K562 (cell line): ENCODE measurements at regions not wholly inside any gene's neighbourhood (a gene's known extent, or its start where the extent isn't known, plus 50 kb on each side); places are given as distances from the start of the nearest gene placed in this dataset.

ENCODE experiments used
- ATAC-seq: fragments of 200-7000 bp; cut with Tn5 transposase; 3 replicates; pipeline ENCODE4 v1.9.1; 2020; ENCODE audit warnings: moderate library complexity
- BruUV-seq: library from RNA; stranded (reverse); fragments of 400-500 nt; replicated peaks from 2 replicates; lab custom pipeline; 2021; lab: Mats Ljungman, UMichigan
- CTCF ChIA-PET: fragments of 300-600 bp; formaldehyde crosslinking; extraction: SDS; loops from one replicate; lab custom pipeline; 2021; ENCODE audit warnings: low intra/inter-chr PET ratio; lab: Yijun Ruan, JAX
- POLR2A ChIA-PET: fragments of 300-600, 350-650 bp; sonication (Branson Sonifier 250); formaldehyde crosslinking; extraction: SDS; loops from one replicate; lab custom pipeline; 2021; ENCODE audit warnings: antibody characterized with exemption, inconsistent platforms; lab: Yijun Ruan, JAX
- DNase-seq, 4 experiments: peaks; one replicate each; pipeline versions ENCODE4 v3.0.0 to v3.0.0-alpha.2; 2011 to 2018; ENCODE audit warnings: low spot score in 3 of 4, mixed read lengths in 3 of 4; ENCODE audit errors: extremely low read depth in 1 of 4
- FAIRE-seq: peaks from 2 replicates; lab custom pipeline; 2011; peaks lifted over from hg19 to GRCh38; lab: Jason Lieb, UNC
- H2AFZ ChIP-seq: 2 replicates; pipeline ENCODE4 v1.6.0; 2011; ENCODE audit warnings: low read depth, low read length, control low read depth, inconsistent platforms
- H3K27ac ChIP-seq: fragments of 200-600 bp; 3 replicates; pipeline ENCODE4 v1.8.0; 2011; ENCODE audit warnings: low read depth, mild to moderate bottlenecking, control low read depth, inconsistent platforms, low read length, moderate library complexity, mixed read lengths; ENCODE audit errors: extremely low read depth
- H3K27me3 ChIP-seq, 2 experiments: fragments of 300-600 bp in 1 of 2; 2 replicates in 1 of 2; 3 replicates in 1 of 2; pipeline versions ENCODE4 v1.6.0 to v1.8.0; 2011; ENCODE audit warnings: inconsistent platforms in 2 of 2, low read length in 2 of 2, mild to moderate bottlenecking in 1 of 2, mixed read lengths in 1 of 2, moderate library complexity in 1 of 2; ENCODE audit not compliant: control insufficient read depth in 2 of 2, insufficient read depth in 2 of 2
- H3K36me3 ChIP-seq: fragments of 300-600 bp; 3 replicates; pipeline ENCODE4 v1.8.0; 2011; ENCODE audit warnings: mild to moderate bottlenecking, low read length, inconsistent platforms; ENCODE audit not compliant: control insufficient read depth, insufficient read depth
- H3K4me1 ChIP-seq, 2 experiments: fragments of 200-600 bp in 1 of 2; replicated peaks in 1 of 2; 2 replicates in 1 of 2; 3 replicates in 1 of 2; pipeline versions ENCODE4 v1.5.1 to v1.8.0; 2011; ENCODE audit warnings: inconsistent platforms in 2 of 2, low read length in 2 of 2, mild to moderate bottlenecking in 1 of 2, mixed read lengths in 1 of 2, moderate library complexity in 1 of 2; ENCODE audit not compliant: control insufficient read depth in 2 of 2, insufficient read depth in 2 of 2
- H3K4me2 ChIP-seq: 2 replicates; pipeline ENCODE4 v1.6.1; 2011; ENCODE audit warnings: low read length, control low read depth, inconsistent platforms, mixed read lengths; ENCODE audit not compliant: insufficient read depth
- H3K4me3 ChIP-seq: fragments of 200-600 bp; sonication (generic), shearing (Covaris generic); 2 replicates; pipeline ENCODE4 v1.5.1; 2016; ENCODE audit warnings: control low read depth, inconsistent platforms
- H3K79me2 ChIP-seq: fragments of 200-600 bp; 3 replicates; pipeline ENCODE4 v1.8.0; 2011; ENCODE audit warnings: low read length, inconsistent platforms; ENCODE audit not compliant: control insufficient read depth, insufficient read depth
- H3K9ac ChIP-seq, 2 experiments: 2 replicates each; pipeline versions ENCODE4 v1.6.0 to v1.6.1; 2011; ENCODE audit warnings: low read depth in 2 of 2, low read length in 2 of 2, control low read depth in 1 of 2, inconsistent platforms in 1 of 2, mild to moderate bottlenecking in 1 of 2, mixed read lengths in 1 of 2; ENCODE audit not compliant: insufficient read depth in 1 of 2
- H3K9me1 ChIP-seq: one replicate; pipeline ENCODE4 v1.6.0; 2011; ENCODE audit warnings: inconsistent platforms, mild to moderate bottlenecking, low read length, moderate library complexity; ENCODE audit not compliant: control insufficient read depth, insufficient read depth
- H3K9me3 ChIP-seq: replicated peaks from 2 replicates; pipeline ENCODE4 v1.5.1; 2011; ENCODE audit warnings: low read depth, low read length, inconsistent platforms; ENCODE audit not compliant: control insufficient read depth, insufficient read depth
- H4K20me1 ChIP-seq: replicated peaks from 2 replicates; pipeline ENCODE4 v1.6.1; 2011; ENCODE audit warnings: low read length, inconsistent platforms, mixed read lengths; ENCODE audit not compliant: control insufficient read depth, insufficient read depth
- HDGF ChIP-seq: fragments of 450-650 bp; IDR thresholded peaks from 2 replicates; pipeline ENCODE4 v1.6.1; 2016
- HMG20A ChIP-seq: fragments of 450-650 bp; formaldehyde crosslinking; conservative IDR thresholded peaks from 2 replicates; pipeline ENCODE4 v1.4.0; 2020; ENCODE audit warnings: mild to moderate bottlenecking, mixed read lengths
- KAT8 ChIP-seq: fragments of 450-650 bp; IDR thresholded peaks from 2 replicates; pipeline ENCODE4 v1.6.1; 2016; ENCODE audit warnings: low read depth, mild to moderate bottlenecking
- NEUROD1 ChIP-seq: fragments of 150-350 bp; IDR thresholded peaks from 2 replicates; pipeline ENCODE4 v1.6.1; 2014; ENCODE audit warnings: borderline replicate concordance, low read length, low read depth; ENCODE audit not compliant: partially characterized antibody
- POLR2B ChIP-seq: fragments of 450-650 bp; IDR thresholded peaks from 2 replicates; pipeline ENCODE4 v1.6.1; 2018; ENCODE audit warnings: low read depth; ENCODE audit not compliant: partially characterized antibody
- ZC3H4 ChIP-seq: sonication (generic); formaldehyde crosslinking; IDR thresholded peaks from 2 replicates; pipeline ENCODE4 v1.9.0; 2021; ENCODE audit warnings: missing genetic modification reagents, borderline replicate concordance
- ZNF23 ChIP-seq: fragments of 250-450 bp; sonication (Bioruptor Pico); IDR thresholded peaks from 2 replicates; pipeline ENCODE4 v1.4.0; 2020; ENCODE audit warnings: mild to moderate bottlenecking
- WGBS: fragments of 100-300 bp; shearing (Covaris generic); methylation state at CpG from one replicate; pipeline ENCODE4 v1.1.6; 2016; ENCODE audit warnings: low coverage, mixed read lengths; ENCODE audit not compliant: insufficient coverage; ENCODE audit errors: missing lambda C conversion rate; 5-methylcytosine and 5-hydroxymethylcytosine counted together
- in situ Hi-C: fragments of 300-500 bp; cut with MboI; formaldehyde crosslinking; loops from 4 replicates; pipeline ENCODE4 v1.15.0; 2018; ENCODE audit warnings: inconsistent platforms, mixed read lengths
- intact Hi-C: fragments of 100-400 bp; cut with micrococcal nuclease; formaldehyde crosslinking; loops from 2 replicates; pipeline ENCODE4 v1.14.2; 2022
- TF ChIP-seq, protein P1 (sequence below): fragments of 200-600 bp; sonication (generic); IDR thresholded peaks from one replicate; pipeline ENCODE4 v1.6.1; 2012; ENCODE audit warnings: mild to moderate bottlenecking, low read depth, low read length, inconsistent platforms

DNA sequence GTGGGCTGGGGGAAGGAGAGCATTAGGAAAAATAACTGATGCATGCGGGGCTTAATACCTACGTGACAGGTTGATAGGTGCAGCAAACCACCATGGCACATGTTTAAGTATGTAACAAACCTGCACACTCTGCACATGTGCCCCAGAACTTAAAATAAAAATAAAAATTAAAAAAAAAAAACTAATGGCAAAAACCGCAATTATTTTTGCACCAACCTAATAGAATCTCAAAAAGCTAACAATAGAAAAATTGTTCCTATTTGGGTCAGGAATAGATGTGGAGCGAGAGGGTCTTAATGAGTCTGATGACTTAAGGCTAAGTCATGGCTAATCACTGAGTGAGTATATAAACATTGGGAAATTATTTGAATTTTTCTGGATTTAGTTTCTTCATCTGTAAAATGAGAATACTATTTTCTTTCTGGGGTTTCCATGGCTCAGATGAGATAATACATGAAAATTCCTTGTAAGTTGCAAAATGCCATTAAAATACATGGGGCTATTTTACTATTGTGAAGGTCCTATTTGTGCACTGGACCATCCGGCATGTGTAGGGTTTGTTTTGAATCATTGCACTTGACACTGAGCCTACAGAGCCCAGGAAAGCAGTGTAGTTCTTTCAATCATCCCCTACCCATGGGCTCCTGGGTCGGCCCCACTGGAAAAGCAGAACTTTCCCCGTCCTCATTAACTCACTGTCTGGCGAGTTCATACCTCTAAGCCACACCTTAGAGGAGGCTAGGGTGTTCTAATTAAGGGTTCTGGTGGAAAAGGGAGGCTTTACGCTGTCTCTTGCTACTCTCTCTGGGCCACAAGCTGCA lies 164.1 kb upstream of the NTF3 start:
- FAIRE-seq (no peak), DNase-seq (no peak), ATAC-seq (no peak)
- H3K27ac ChIP-seq = no peak overlapping the region
- no peak overlapping the region for H3K4me3 ChIP-seq
- ChIA-PET POLR2A (no interaction called here), CTCF (no interaction called here)
- WGBS = 10% methylated on average over 9 of the region's 9 CpGs
- H3K79me2 ChIP-seq = no peaks in the 10 kb centered on the region
- H3K4me1 ChIP-seq = no peaks in the 10 kb centered on the region; a peak in 1 of 5 replicates
- in situ Hi-C loops (no loop called here), intact Hi-C loops (no loop called here)
- H3K4me2 ChIP-seq = no peak overlapping the region
- no peak overlapping the region for H3K9ac ChIP-seq
- no peak overlapping the region for H2AFZ ChIP-seq
- no peaks in the 10 kb centered on the region for H3K9me3 ChIP-seq
- H3K36me3 ChIP-seq = no peaks in the 10 kb centered on the region
- H4K20me1 ChIP-seq = no peaks in the 10 kb centered on the region
- H3K9me1 ChIP-seq = no peaks in the 10 kb centered on the region
- BruUV-seq = no TSS peak
- no peaks in the 10 kb centered on the region; a peak in 1 of 5 replicates for H3K27me3 ChIP-seq
- TF ChIP-seq HDGF (no peak), NEUROD1 (no peak), ZC3H4 (CRISPR knock-in tag) (no peak), ZNF23 (CRISPR knock-in tag) (no peak), POLR2B (no peak), KAT8 (no peak), HMG20A (CRISPR knock-in tag) (no peak)
- TF ChIP-seq, protein P1, sequence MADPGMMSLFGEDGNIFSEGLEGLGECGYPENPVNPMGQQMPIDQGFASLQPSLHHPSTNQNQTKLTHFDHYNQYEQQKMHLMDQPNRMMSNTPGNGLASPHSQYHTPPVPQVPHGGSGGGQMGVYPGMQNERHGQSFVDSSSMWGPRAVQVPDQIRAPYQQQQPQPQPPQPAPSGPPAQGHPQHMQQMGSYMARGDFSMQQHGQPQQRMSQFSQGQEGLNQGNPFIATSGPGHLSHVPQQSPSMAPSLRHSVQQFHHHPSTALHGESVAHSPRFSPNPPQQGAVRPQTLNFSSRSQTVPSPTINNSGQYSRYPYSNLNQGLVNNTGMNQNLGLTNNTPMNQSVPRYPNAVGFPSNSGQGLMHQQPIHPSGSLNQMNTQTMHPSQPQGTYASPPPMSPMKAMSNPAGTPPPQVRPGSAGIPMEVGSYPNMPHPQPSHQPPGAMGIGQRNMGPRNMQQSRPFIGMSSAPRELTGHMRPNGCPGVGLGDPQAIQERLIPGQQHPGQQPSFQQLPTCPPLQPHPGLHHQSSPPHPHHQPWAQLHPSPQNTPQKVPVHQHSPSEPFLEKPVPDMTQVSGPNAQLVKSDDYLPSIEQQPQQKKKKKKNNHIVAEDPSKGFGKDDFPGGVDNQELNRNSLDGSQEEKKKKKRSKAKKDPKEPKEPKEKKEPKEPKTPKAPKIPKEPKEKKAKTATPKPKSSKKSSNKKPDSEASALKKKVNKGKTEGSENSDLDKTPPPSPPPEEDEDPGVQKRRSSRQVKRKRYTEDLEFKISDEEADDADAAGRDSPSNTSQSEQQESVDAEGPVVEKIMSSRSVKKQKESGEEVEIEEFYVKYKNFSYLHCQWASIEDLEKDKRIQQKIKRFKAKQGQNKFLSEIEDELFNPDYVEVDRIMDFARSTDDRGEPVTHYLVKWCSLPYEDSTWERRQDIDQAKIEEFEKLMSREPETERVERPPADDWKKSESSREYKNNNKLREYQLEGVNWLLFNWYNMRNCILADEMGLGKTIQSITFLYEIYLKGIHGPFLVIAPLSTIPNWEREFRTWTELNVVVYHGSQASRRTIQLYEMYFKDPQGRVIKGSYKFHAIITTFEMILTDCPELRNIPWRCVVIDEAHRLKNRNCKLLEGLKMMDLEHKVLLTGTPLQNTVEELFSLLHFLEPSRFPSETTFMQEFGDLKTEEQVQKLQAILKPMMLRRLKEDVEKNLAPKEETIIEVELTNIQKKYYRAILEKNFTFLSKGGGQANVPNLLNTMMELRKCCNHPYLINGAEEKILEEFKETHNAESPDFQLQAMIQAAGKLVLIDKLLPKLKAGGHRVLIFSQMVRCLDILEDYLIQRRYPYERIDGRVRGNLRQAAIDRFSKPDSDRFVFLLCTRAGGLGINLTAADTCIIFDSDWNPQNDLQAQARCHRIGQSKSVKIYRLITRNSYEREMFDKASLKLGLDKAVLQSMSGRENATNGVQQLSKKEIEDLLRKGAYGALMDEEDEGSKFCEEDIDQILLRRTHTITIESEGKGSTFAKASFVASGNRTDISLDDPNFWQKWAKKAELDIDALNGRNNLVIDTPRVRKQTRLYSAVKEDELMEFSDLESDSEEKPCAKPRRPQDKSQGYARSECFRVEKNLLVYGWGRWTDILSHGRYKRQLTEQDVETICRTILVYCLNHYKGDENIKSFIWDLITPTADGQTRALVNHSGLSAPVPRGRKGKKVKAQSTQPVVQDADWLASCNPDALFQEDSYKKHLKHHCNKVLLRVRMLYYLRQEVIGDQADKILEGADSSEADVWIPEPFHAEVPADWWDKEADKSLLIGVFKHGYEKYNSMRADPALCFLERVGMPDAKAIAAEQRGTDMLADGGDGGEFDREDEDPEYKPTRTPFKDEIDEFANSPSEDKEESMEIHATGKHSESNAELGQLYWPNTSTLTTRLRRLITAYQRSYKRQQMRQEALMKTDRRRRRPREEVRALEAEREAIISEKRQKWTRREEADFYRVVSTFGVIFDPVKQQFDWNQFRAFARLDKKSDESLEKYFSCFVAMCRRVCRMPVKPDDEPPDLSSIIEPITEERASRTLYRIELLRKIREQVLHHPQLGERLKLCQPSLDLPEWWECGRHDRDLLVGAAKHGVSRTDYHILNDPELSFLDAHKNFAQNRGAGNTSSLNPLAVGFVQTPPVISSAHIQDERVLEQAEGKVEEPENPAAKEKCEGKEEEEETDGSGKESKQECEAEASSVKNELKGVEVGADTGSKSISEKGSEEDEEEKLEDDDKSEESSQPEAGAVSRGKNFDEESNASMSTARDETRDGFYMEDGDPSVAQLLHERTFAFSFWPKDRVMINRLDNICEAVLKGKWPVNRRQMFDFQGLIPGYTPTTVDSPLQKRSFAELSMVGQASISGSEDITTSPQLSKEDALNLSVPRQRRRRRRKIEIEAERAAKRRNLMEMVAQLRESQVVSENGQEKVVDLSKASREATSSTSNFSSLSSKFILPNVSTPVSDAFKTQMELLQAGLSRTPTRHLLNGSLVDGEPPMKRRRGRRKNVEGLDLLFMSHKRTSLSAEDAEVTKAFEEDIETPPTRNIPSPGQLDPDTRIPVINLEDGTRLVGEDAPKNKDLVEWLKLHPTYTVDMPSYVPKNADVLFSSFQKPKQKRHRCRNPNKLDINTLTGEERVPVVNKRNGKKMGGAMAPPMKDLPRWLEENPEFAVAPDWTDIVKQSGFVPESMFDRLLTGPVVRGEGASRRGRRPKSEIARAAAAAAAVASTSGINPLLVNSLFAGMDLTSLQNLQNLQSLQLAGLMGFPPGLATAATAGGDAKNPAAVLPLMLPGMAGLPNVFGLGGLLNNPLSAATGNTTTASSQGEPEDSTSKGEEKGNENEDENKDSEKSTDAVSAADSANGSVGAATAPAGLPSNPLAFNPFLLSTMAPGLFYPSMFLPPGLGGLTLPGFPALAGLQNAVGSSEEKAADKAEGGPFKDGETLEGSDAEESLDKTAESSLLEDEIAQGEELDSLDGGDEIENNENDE = no peak
